ENCODE measurements at regions not wholly inside any gene's neighbourhood (a gene's known extent, or its start where the extent isn't known, plus 50 kb on each side); places are given as distances from the start of the nearest gene placed in this dataset.

- TF ChIP-seq EZH2 (IDR thresholded peaks at IDR 0.05; ENCODE audit: low read length) (no peak), CTCF (optimal IDR thresholded peaks at IDR 0.05 in 1 of 3, IDR thresholded peaks at IDR 0.05 in 1 of 3, conservative IDR thresholded peaks at IDR 0.05 in 1 of 3; ENCODE audit: extremely low read depth in 1 of 3, insufficient read depth in 2 of 3, low read length in 3 of 3) (no peak)
- no peaks in the 10 kb centered on the region for H3K4me1 ChIP-seq (ENCODE audit: control insufficient read depth, extremely low read depth, insufficient read depth, low read length)
- no peaks in the 10 kb centered on the region for H3K9me1 ChIP-seq (ENCODE audit: control insufficient read depth, extremely low read depth, insufficient read depth, low read length)
- no peak for FAIRE-seq
- no peaks in the 10 kb centered on the region for H4K20me1 ChIP-seq (ENCODE audit: control insufficient read depth, extremely low read depth, insufficient read depth, low read length)
- H2AFZ ChIP-seq (ENCODE audit: control insufficient read depth, low read length): no peak overlapping the region
- H3K9ac ChIP-seq (ENCODE audit: control insufficient read depth, extremely low read depth, insufficient read depth, low read length): no peak overlapping the region
- no peak overlapping the region for H3K4me3 ChIP-seq (ENCODE audit: control insufficient read depth in 2 of 3, extremely low read depth in 1 of 3, insufficient read depth in 2 of 3, low read depth in 1 of 3, low read length in 3 of 3)
- dilution Hi-C loops (cut with MboI; ENCODE audit: extremely low pct_ligation_motif_present, low sequenced_read_pairs): no loop called here
- H3K27ac ChIP-seq (ENCODE audit: control insufficient read depth, insufficient read depth, low read length): no peak overlapping the region
- no peak overlapping the region for H3K4me2 ChIP-seq (ENCODE audit: control insufficient read depth, extremely low read depth, insufficient read depth, low read depth, low read length)
- H3K79me2 ChIP-seq (ENCODE audit: control insufficient read depth, insufficient read depth, low read length): no peaks in the 10 kb centered on the region
- DNase-seq (ENCODE audit: low read depth, low spot score): no peak
- no peaks in the 10 kb centered on the region for H3K36me3 ChIP-seq (ENCODE audit: control insufficient read depth in 2 of 2, extremely low read depth in 1 of 2, insufficient read depth in 2 of 2, low read length in 2 of 2)
- no peaks in the 10 kb centered on the region for H3K27me3 ChIP-seq (ENCODE audit: control insufficient read depth, extremely low read depth, insufficient read depth, low read length)
- H3K9me3 ChIP-seq (ENCODE audit: control insufficient read depth, low read depth, low read length): no peaks in the 10 kb centered on the region
Observed at GRCh38 chr6:150314230-150315188, 54.3 kb upstream of the IYD start.

- Histone ChIP-seq H2AFZ (ENCODE audit: control insufficient read depth, low read length) (no peak overlapping the region), H3K36me3 (ENCODE audit: control insufficient read depth in 2 of 2, extremely low read depth in 1 of 2, insufficient read depth in 2 of 2, low read length in 2 of 2) (no peaks in the 10 kb centered on the region), H3K4me3 (ENCODE audit: control insufficient read depth in 2 of 3, extremely low read depth in 1 of 3, insufficient read depth in 2 of 3, low read depth in 1 of 3, low read length in 3 of 3) (no peak overlapping the region), H3K27ac (ENCODE audit: control insufficient read depth, insufficient read depth, low read length) (no peak overlapping the region), H3K79me2 (ENCODE audit: control insufficient read depth, insufficient read depth, low read length) (no peaks in the 10 kb centered on the region), H3K9me1 (ENCODE audit: control insufficient read depth, extremely low read depth, insufficient read depth, low read length) (no peaks in the 10 kb centered on the region), H3K9ac (ENCODE audit: control insufficient read depth, extremely low read depth, insufficient read depth, low read length) (no peak overlapping the region), H3K4me1 (ENCODE audit: control insufficient read depth, extremely low read depth, insufficient read depth, low read length) (no peaks in the 10 kb centered on the region), H3K9me3 (ENCODE audit: control insufficient read depth, low read depth, low read length) (no peaks in the 10 kb centered on the region), H3K27me3 (ENCODE audit: control insufficient read depth, extremely low read depth, insufficient read depth, low read length) (no peaks in the 10 kb centered on the region), H3K4me2 (ENCODE audit: control insufficient read depth, extremely low read depth, insufficient read depth, low read depth, low read length) (no peak overlapping the region), H4K20me1 (ENCODE audit: control insufficient read depth, extremely low read depth, insufficient read depth, low read length) (no peaks in the 10 kb centered on the region)
- no peak for FAIRE-seq
- dilution Hi-C loops (cut with MboI; ENCODE audit: extremely low pct_ligation_motif_present, low sequenced_read_pairs): no loop called here
- no peak for DNase-seq (ENCODE audit: low read depth, low spot score)
- TF ChIP-seq EZH2 (IDR thresholded peaks at IDR 0.05; ENCODE audit: low read length) (no peak), CTCF (optimal IDR thresholded peaks at IDR 0.05 in 1 of 3, IDR thresholded peaks at IDR 0.05 in 1 of 3, conservative IDR thresholded peaks at IDR 0.05 in 1 of 3; ENCODE audit: extremely low read depth in 1 of 3, insufficient read depth in 2 of 3, low read length in 3 of 3) (no peak)
Observed at GRCh38 chr6:150315626-150316025, 53.2 kb upstream of the IYD start.
